Non-pigmented ciliary epithelial cell (primary cell): ENCODE measurements at regions not wholly inside any gene's neighbourhood (a gene's known extent, or its start where the extent isn't known, plus 50 kb on each side); places are given as distances from the start of the nearest gene placed in this dataset.
A peak's percentile ranks its signal among the peaks of the same experiment; 100 is the strongest.
"Not testable (repeated sequence)": the region's sequence is repeated elsewhere in the genome, so short reads cannot be mapped to it uniquely, and the experiment has no call there.

Experiments
- DNase-seq: peaks from one replicate; pipeline ENCODE4 v3.0.0-alpha.2; 2010; ENCODE audit warnings: low read depth

DNA sequence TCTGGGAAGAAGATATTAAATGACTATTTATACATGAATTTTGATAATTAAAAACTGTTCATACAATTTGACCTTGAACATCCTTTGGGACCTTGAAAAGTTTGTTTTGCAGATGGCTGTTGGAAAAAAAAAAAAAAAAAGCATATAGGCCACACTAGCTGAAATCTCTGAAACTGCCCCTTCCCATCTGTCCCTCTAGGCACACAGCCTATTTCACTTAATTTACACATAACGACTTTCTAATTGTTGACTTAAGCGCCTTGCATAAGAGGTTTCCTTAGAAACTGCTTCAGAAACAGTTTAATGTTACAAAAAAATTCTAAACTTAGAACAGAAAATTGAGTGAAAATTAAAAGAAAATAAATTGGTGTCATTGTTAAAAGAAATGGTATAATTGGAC lies 131.0 kb downstream of the COX18 start:
- DNase-seq: no peak

DNA sequence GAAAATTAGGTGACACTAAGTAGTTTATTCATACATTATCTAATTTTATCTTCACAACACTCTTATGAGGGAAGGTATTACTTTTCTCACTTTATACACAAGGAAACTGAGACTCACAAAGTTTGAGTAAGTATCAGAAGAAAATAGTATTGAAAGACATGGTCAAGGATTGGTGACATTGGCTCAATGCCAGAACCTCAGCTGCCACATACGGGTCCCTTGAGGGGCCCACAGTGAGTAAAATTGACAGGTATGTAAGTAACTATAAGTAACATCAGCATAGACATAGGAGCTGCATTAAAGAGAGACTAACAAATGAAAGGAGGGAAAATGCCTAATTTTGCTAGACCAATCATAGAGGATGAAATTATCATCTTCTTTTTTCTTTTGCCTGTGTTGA lies 134.1 kb downstream of the COX18 start:
- no peak for DNase-seq

- DNase-seq: no peak
Observed at GRCh38 chr4:72933029-72933428, 136.5 kb downstream of the COX18 start.

- DNase-seq: no peak
Observed at GRCh38 chr4:72931346-72931745, 138.2 kb downstream of the COX18 start.

- not testable (repeated sequence) for DNase-seq
Observed at GRCh38 chr4:72929596-72930274, 139.8 kb downstream of the COX18 start.

DNA sequence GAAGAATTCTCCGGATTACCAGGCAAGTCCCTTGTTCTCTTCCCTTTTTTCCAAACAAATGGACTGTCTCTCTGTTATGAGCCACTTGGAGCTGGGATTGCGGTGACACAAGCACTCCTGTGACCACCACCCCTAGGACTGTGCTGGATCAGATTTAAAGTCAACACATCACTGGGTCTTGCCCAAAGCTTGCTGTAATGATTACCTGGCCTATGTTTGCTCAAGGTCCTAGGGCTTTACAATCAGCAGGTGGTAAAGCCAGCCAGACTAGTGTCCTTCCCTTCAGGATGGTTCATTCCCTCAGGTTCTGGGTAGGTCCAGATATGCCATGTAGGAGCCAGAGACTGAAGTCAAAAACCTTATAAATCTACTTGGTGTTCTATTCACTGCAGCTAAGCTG lies 144.7 kb downstream of the COX18 start:
- no peak for DNase-seq

DNA sequence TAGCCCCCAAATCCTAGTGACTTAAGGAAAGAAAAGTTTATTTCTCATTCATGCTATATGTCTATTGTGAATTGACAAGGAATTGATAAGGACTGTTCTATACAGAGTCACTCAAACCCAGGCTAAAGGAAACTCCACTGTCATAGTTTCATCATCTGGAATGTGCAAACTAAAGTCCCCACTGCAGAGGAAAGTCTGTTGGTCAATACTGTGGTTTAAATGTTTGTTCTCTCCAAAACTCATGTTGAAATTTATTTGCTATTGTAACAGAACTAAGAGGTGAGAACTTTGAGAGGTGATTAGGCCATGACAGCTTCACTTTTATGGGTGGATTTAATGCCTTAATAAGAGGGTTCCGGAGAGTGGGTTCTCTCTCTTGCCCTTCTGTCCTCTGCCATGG lies 149.6 kb downstream of the COX18 start:
- no peak for DNase-seq

DNA sequence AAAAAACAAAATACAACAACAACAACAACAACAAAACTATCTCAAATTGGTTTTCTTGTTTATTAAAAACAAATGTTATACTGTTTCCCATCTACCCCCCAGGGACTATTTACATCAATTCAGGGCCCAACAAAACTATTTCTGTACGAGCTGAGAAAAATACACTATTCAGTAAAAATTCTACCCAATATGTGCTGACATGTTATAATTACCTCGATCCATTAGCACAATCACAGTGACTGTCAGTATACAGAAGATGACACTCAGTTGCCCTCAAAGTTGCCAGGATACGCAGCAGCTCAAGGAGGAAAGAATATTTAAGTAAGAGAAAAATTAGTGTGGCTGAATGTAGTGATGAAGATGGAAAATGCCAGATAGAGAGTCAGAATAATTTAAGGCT lies 150.1 kb downstream of the COX18 start:
- no peak for DNase-seq

DNA sequence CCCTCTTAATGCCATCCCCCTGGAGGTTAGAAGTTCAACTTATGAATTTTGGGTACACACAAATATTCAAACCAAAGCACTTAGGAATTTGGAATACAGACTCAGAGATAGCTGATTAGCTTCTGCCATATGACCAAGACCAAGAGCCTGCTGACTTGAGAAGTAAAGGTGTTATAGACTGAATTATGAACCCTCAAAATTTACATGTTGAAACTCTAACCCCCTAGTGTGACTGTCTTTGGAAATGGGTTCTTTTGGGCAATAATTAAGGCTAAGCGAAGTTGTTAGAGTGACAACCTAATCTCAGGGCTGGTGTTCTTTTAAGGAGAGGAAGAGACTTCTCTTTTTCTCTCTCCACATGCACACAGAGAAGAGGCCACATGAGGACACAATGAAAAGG lies 151.2 kb downstream of the COX18 start:
- DNase-seq: no peak

DNA sequence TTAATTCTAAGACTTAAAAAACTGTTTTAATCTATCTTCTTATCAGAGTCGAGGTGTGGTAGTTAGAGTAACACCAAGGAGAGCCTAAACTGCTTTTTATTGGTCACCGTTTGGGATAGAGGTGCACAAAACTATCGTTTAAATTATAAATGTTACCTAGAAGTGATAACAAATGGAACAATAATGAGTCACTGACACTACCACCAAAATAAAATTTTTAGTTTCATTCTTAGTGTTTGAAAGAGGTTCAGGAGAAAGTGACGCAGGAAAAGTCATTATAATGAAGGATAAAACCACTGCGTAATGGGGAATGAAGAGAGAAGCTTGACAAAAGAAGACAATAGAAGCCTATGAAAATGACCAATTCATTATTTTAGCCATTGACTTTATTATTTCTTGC lies 158.2 kb downstream of the COX18 start:
- DNase-seq: no peak

DNA sequence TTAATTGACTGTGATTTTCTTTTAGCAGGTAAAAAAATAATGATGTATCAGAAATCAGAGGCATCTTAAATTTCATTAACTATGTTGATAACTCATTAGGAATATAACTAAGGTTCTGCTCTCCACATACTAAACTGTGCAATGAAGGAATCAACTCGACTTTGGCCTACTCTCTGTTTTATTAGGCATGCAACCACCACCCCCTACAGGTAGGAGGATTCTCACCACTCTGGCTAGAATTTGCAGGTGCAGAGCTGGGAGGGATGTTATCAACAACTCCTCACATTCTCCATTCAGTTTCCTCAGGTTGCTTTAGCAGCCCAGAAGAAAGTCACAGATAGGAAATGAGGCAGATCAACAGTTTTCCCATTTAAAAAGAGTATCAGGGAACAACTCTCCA lies 160.1 kb downstream of the COX18 start:
- DNase-seq: no peak

DNA sequence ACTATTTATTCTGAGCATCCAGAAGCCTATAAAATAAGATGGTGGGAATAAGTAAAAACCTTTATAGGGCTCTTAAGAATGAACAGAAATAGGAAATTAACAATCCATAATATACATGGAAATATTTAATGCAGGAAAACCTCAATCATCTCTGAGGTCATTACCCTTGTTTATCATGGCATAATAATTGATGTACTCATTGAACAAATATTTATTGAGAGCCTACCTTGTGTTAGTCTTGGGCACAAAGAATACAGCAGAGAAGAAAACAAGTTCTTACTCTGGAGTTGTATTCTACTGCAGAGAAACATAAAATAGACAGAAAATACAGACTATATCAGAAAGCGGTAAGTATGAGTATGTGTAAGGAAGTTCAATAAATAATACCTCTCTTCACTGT lies 167.2 kb downstream of the COX18 start:
- no peak for DNase-seq

- DNase-seq: no peak
Observed at GRCh38 chr4:72901553-72901952, 168.0 kb downstream of the COX18 start.

- DNase-seq: no peak
Observed at GRCh38 chr4:72900952-72901351, 168.6 kb downstream of the COX18 start.

- DNase-seq: no peak
Observed at GRCh38 chr4:72899621-72900020, 169.9 kb downstream of the COX18 start.

DNA sequence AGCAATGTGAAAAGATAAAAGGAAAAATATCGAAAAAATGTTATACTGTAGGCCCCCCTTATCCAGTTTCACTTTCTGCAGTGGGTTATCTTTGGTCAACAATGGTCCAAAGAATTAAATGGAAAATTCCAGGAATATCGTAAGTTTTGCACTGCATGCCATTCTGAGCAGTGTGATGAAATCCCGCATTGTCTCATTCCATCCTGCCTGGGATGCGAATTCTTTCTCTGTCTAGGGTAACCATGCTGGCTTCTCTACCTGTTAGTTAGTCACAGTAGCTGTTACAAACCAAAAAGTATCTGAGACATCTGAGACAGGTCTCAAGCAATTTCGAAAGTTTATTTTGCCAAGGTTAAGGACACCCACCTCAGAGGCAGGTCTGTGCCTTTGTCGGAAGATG lies 170.3 kb downstream of the COX18 start:
- DNase-seq: no peak

- DNase-seq: peak; percentile 69
Observed at GRCh38 chr4:72896515-72896914, 173.0 kb downstream of the COX18 start.

DNA sequence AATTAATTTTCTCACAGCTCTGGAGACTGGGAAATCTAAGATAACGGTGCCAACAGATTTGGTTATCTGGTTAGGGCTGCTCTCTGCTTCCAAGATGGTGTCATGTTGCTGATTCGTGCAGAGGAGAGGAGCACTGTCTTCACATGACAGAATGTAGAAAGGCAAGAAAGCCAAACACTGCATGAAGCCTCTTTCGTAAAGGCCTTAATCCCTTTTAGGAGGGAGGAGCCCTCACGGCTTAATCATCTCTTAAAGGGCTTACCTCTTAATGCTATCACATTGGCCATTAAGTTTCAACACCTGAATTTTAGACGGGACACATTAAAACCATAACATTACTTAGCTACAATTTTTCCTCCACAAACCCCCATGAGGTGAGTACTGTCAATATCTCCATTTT lies 174.1 kb downstream of the COX18 start:
- no peak for DNase-seq

DNA sequence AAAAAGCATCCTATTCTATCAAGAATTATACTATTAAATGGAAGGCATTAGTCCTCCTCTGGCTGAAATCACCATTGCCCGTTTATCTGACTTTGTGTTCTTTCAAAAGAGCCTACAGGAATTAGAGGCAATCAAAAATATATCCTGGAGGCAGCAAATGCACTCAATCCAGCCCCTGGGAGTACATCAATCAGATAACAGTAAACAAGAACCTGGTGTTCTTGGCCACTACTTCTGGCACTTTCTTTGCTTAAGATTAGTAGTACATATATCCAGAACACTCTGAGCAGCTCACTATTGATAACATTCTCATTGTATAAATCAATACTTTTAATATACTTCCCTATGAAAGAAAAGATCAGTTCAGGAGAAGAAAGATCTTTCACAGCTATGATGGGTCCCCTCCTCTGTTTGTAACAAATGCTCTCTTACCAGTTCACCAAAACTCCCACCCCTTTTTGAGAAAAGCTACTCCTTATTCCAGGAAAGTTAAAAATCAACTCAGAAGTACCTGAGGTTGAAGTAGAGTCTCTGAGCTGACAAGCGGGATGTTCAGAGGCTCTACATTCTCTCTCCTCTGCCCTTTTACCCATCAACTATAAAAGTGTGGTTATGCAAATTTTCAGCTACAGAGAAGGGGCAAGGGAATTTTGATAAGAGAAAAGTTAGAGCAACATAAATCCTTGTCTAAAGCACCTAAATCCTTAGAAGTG lies 176.0 kb downstream of the COX18 start:
- no peak for DNase-seq

- DNase-seq: no peak
Observed at GRCh38 chr4:72888331-72888730, 181.2 kb downstream of the COX18 start.

DNA sequence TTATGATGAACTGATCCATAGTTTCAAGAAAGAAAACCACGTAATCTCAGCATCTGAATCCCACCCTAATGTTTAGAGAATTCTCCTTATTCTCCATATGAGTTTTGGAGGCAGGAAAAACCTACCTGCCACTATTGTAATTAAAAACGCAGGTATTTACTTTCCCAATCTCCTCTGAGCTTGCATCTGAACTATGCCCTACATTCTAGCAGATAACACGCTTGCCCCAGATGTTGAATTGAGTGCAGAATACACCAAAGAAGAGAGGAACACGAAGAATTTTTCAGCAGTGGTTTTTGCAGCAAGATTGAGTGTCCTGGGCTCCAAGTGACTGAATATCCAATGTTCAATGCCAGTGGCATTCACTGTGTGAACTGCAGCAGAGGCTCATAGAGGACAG lies 182.4 kb downstream of the COX18 start:
- DNase-seq: no peak

GRCh38 chr4:72886602-72887001 lies 182.9 kb downstream of the COX18 start:
- no peak for DNase-seq

- DNase-seq: not testable (repeated sequence)
Observed at GRCh38 chr4:72884225-72884624, 185.3 kb downstream of the COX18 start.

DNA sequence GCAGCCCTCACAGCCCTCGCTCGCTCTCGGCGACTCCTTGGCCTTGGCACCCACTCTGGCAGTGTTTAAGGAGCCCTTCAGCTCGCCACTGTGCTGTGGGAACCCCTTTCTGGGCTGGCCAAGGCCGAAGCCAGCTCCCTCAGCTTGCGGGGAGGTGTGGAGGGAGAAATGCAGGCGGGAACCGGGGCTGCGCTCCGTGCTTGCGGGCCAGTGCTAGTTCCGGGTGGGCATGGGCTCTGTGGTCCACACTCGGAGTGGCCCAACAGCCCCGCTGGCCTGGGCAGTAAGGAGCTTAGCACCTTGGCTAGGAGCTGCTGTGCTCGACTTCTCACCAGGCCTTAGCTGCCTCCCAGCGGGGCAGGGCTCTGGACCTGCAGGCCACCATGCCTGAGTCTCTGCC lies 192.6 kb downstream of the COX18 start:
- DNase-seq: no peak
